ENCODE measurements at regions not wholly inside any gene's neighbourhood (a gene's known extent, or its start where the extent isn't known, plus 50 kb on each side); places are given as distances from the start of the nearest gene placed in this dataset.

- Histone ChIP-seq H3K9ac (ENCODE audit: low read length) (no peak overlapping the region), H3K4me3 (replicated peaks in 1 of 2; ENCODE audit: low read depth in 1 of 2, low read length in 2 of 2) (no peak overlapping the region), H3K27me3 (ENCODE audit: insufficient read depth, low read length) (no peaks in the 10 kb centered on the region), H3K27ac (ENCODE audit: low read depth, low read length) (no peak overlapping the region), H2AFZ (ENCODE audit: low read depth, low read length, poor library complexity, severe bottlenecking) (no peak overlapping the region), H3K9me3 (ENCODE audit: control insufficient read depth in 1 of 2, insufficient read depth in 1 of 2, low read depth in 1 of 2, low read length in 2 of 2) (no peaks in the 10 kb centered on the region), H3K79me2 (ENCODE audit: insufficient read depth, low read length) (no peaks in the 10 kb centered on the region), H4K20me1 (ENCODE audit: insufficient read depth) (no peaks in the 10 kb centered on the region), H3K9me2 (ENCODE audit: insufficient read depth) (no peaks in the 10 kb centered on the region), H3K4me2 (ENCODE audit: low read length) (no peak overlapping the region), H3K36me3 (ENCODE audit: control insufficient read depth in 1 of 2, insufficient read depth in 2 of 2, low read length in 2 of 2) (no peaks in the 10 kb centered on the region), H3K4me1 (ENCODE audit: control insufficient read depth in 1 of 2, insufficient read depth in 2 of 2, low read length in 2 of 2) (peaks cover 0 to 6% of the 10 kb centered on the region in 2 experiments; a peak in 1 of 4 replicates)
- intact Hi-C loops (cut with micrococcal nuclease), result no loop called here
- DNase-seq (ENCODE audit: low read depth, low spot score), result no peak
- RAD21 ChIA-PET (ENCODE audit: low non-redundant PET in 1 of 2, low total read pairs in 2 of 2, uncharacterized antibody in 2 of 2, unreplicated experiment in 2 of 2), result no interaction called here
- CTCF ChIA-PET, result no interaction called here
- POLR2A ChIA-PET, result no interaction called here
- no peak for ATAC-seq
- BruUV-seq (replicated peaks), result no TSS peak
- no peak for TF ChIP-seq CEBPB (IDR thresholded peaks at IDR 0.05; ENCODE audit: low read depth)
- TF ChIP-seq SP1 (IDR thresholded peaks at IDR 0.05; ENCODE audit: low read depth), result 0 out of 2 replicates have a peak, but pooled peaks have one; percentile 15
- peak; percentile 25; the same call in 1 of the 2 replicates for TF ChIP-seq FOSL1 (IDR thresholded peaks at IDR 0.05; ENCODE audit: low read depth)
These were observed 249.4 kb downstream of the LOXHD1 start for GRCh38 chr18:46407486-46408166.

DNA sequence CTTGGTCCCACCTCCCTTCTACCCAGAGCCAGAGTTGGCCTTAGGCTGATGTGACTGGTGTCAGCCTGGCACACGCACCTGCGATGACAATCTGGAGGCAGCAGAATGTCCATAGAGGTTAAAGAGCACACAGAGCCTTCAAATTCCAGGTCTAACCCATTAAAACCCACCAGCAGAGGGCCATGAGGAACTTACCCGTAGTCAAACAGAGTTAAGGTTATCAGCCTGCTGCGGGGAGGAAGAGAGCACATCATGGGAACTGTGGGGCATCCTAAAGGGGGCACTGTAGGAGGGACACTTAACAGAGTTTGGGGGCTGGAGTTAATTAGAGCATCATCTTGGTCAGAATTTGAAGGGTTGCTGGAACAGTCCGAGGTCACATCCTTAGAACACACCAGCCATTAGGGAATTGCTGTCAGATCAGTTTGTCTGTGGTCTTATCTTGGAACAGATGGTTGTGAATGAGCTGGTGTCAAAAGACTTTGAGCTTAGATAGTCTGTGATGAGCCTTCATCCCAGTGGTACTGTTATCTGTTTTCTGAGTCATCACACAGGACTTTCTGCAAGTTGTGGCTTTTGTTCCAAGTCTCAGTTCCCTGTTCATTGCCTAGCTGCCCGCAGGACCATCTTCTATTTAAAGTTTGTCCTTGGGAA lies 248.6 kb downstream of the LOXHD1 start:
- intact Hi-C loops (cut with micrococcal nuclease), result no loop called here
- no peak overlapping the region for H3K27ac ChIP-seq (ENCODE audit: low read depth, low read length)
- H3K9ac ChIP-seq (ENCODE audit: low read length), result no peak overlapping the region
- no peak overlapping the region for H2AFZ ChIP-seq (ENCODE audit: low read depth, low read length, poor library complexity, severe bottlenecking)
- POLR2A ChIA-PET, result no interaction called here
- H3K79me2 ChIP-seq (ENCODE audit: insufficient read depth, low read length), result no peaks in the 10 kb centered on the region
- peaks cover 0 to 6% of the 10 kb centered on the region in 2 experiments; a peak in 1 of 4 replicates for H3K4me1 ChIP-seq (ENCODE audit: control insufficient read depth in 1 of 2, insufficient read depth in 2 of 2, low read length in 2 of 2)
- TF ChIP-seq EZH2phosphoT487 (IDR thresholded peaks at IDR 0.05; ENCODE audit: borderline replicate concordance), result no peak
- TF ChIP-seq RAD21 (IDR thresholded peaks at IDR 0.05; ENCODE audit: low read depth), result peak; percentile 21; the same call in 1 of the 2 replicates
- TF ChIP-seq, protein P1, sequence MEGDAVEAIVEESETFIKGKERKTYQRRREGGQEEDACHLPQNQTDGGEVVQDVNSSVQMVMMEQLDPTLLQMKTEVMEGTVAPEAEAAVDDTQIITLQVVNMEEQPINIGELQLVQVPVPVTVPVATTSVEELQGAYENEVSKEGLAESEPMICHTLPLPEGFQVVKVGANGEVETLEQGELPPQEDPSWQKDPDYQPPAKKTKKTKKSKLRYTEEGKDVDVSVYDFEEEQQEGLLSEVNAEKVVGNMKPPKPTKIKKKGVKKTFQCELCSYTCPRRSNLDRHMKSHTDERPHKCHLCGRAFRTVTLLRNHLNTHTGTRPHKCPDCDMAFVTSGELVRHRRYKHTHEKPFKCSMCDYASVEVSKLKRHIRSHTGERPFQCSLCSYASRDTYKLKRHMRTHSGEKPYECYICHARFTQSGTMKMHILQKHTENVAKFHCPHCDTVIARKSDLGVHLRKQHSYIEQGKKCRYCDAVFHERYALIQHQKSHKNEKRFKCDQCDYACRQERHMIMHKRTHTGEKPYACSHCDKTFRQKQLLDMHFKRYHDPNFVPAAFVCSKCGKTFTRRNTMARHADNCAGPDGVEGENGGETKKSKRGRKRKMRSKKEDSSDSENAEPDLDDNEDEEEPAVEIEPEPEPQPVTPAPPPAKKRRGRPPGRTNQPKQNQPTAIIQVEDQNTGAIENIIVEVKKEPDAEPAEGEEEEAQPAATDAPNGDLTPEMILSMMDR (IDR thresholded peaks at IDR 0.05 in 2 of 3, conservative IDR thresholded peaks at IDR 0.05 in 1 of 3; ENCODE audit: borderline replicate concordance in 1 of 3, insufficient read depth in 1 of 3, low read depth in 2 of 3, low read length in 2 of 3), result peak; percentile 27 to 45 (median 38); a peak in 5 of 6 replicates
- DNase-seq (ENCODE audit: low read depth, low spot score) (no peak), ATAC-seq (peak; percentile 78)
- no peak overlapping the region for H3K4me2 ChIP-seq (ENCODE audit: low read length)
- RAD21 ChIA-PET (ENCODE audit: low non-redundant PET in 1 of 2, low total read pairs in 2 of 2, uncharacterized antibody in 2 of 2, unreplicated experiment in 2 of 2), result no interaction called here
- CTCF ChIA-PET, result no interaction called here
- no peaks in the 10 kb centered on the region for H3K27me3 ChIP-seq (ENCODE audit: insufficient read depth, low read length)
- no peaks in the 10 kb centered on the region for H3K9me2 ChIP-seq (ENCODE audit: insufficient read depth)
- H3K36me3 ChIP-seq (ENCODE audit: control insufficient read depth in 1 of 2, insufficient read depth in 2 of 2, low read length in 2 of 2), result no peaks in the 10 kb centered on the region
- BruUV-seq (replicated peaks), result no TSS peak
- no peak overlapping the region for H3K4me3 ChIP-seq (replicated peaks in 1 of 2; ENCODE audit: low read depth in 1 of 2, low read length in 2 of 2)
- no peaks in the 10 kb centered on the region for H3K9me3 ChIP-seq (ENCODE audit: control insufficient read depth in 1 of 2, insufficient read depth in 1 of 2, low read depth in 1 of 2, low read length in 2 of 2)
- H4K20me1 ChIP-seq (ENCODE audit: insufficient read depth), result no peaks in the 10 kb centered on the region

All from HCT116 (cell line).